ENCODE measurements at regions not wholly inside any gene's neighbourhood (a gene's known extent, or its start where the extent isn't known, plus 50 kb on each side); places are given as distances from the start of the nearest gene placed in this dataset.

GRCh38 chr4:179698321-179698720 is 2256.1 kb upstream of the AGA start:
- TF ChIP-seq CTCF (IDR thresholded peaks at IDR 0.05; ENCODE audit: borderline replicate concordance, extremely low read depth, low read length, poor library complexity, severe bottlenecking) (no peak), EZH2 (IDR thresholded peaks at IDR 0.05; ENCODE audit: borderline replicate concordance, low read depth, low read length, severe bottlenecking) (no peak)
